Upper lobe of left lung (tissue), 6 donors: ENCODE measurements at regions not wholly inside any gene's neighbourhood (a gene's known extent, or its start where the extent isn't known, plus 50 kb on each side); places are given as distances from the start of the nearest gene placed in this dataset.

ENCODE experiments used
- ATAC-seq, 2 donors: fragments of 200-7000 bp; cut with Tn5 transposase; one replicate each; pipeline ENCODE4 v1.9.1; 2022; ENCODE audit warnings: mild to moderate bottlenecking in 2 of 2, moderate library complexity in 2 of 2; ENCODE audit not compliant: low FRiP score in 2 of 2
- DNase-seq, 2 donors: peaks; one replicate each; pipeline ENCODE4 v3.0.0-alpha.2; 2019 to 2020
- H3K27ac ChIP-seq, 4 donors: fragments of 200-600 bp; sonication (generic); one replicate each; pipeline ENCODE4 v1.5.1; 2016 to 2019
- H3K27me3 ChIP-seq, 4 donors: fragments of 200-600 bp; sonication (generic); one replicate each; pipeline ENCODE4 v1.5.1; 2017 to 2019
- H3K36me3 ChIP-seq, 4 donors: fragments of 200-600 bp; sonication (generic); one replicate each; pipeline ENCODE4 v1.5.1; 2016 to 2019
- H3K4me1 ChIP-seq, 4 donors: fragments of 200-600 bp; sonication (generic); one replicate each; pipeline ENCODE4 v1.5.1; 2018 to 2019
- H3K4me3 ChIP-seq, 4 donors: fragments of 200-600 bp; sonication (generic); one replicate each; pipeline ENCODE4 v1.5.1; 2017 to 2019; ENCODE audit warnings: mild to moderate bottlenecking in 2 of 4, moderate library complexity in 1 of 4
- H3K9me3 ChIP-seq, 4 donors: fragments of 200-600 bp; sonication (generic); one replicate each; pipeline ENCODE4 v1.5.1; 2018 to 2019
- EP300 ChIP-seq, 4 donors: sonication (generic); formaldehyde crosslinking; IDR thresholded peaks; one replicate each; pipeline ENCODE4 v1.5.1; 2017; ENCODE audit warnings: antibody characterized with exemption in 4 of 4, control low read depth in 2 of 4
- POLR2A ChIP-seq, 4 donors: fragments of 450-650 bp; IDR thresholded peaks; one replicate each; pipeline ENCODE4 v1.5.1; 2016 to 2017; ENCODE audit warnings: antibody characterized with exemption in 4 of 4, mild to moderate bottlenecking in 2 of 4
- POLR2AphosphoS5 ChIP-seq, 2 donors: sonication (generic); formaldehyde crosslinking; IDR thresholded peaks; one replicate each; pipeline ENCODE4 v1.5.1; 2017; ENCODE audit warnings: antibody characterized with exemption in 2 of 2
- WGBS, 2 donors: methylation state at CpG; one replicate each; pipeline ENCODE4 v1.1.5; 2017 to 2018; 5-methylcytosine and 5-hydroxymethylcytosine counted together
- small RNA-seq, 4 donors: library from RNA; depleted of rRNA; stranded (forward); fragments of <200 nt; gene quantifications; one replicate each; pipeline ENCODE3, GENCODE V24; 2016
- TF ChIP-seq, protein P1 (sequence below), 6 experiments: fragments of 450-650 bp in 4 of 6; fragments of 200-600 bp in 2 of 6; sonication (generic) in 2 of 6; IDR thresholded peaks; one replicate each; pipeline ENCODE4 v1.5.1; 2016 to 2019; ENCODE audit warnings: antibody characterized with exemption in 6 of 6
- donor health status: DM: no; HTN: no; CAD: no; lungs with moderate emphysema.
- donor health status: DM: no; HTN: yes; CAD: no; lungs with severe emphysema.

DNA sequence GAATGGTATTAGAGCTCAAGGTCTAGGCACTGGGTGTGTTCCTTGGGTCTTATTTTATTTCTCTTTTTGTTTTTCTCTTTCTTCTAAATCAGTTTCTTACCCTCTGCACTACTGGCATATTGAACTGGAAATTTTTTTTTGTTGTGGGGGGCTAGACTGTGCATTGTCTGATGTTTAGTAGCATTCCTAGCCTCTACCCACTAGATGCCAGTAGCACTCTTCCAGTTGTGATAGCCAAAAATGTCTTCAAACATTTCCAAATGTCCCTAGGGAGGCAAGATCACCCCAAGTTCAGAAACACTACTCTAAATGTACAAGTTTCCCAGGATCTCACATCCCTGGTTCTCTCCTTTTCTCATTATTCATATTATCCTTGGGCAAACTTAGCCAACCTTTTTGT is 69.8 kb upstream of the AMOT start:
- TF ChIP-seq POLR2AphosphoS5 (IDR thresholded peaks at IDR 0.05): no peak
- TF ChIP-seq, protein P1, sequence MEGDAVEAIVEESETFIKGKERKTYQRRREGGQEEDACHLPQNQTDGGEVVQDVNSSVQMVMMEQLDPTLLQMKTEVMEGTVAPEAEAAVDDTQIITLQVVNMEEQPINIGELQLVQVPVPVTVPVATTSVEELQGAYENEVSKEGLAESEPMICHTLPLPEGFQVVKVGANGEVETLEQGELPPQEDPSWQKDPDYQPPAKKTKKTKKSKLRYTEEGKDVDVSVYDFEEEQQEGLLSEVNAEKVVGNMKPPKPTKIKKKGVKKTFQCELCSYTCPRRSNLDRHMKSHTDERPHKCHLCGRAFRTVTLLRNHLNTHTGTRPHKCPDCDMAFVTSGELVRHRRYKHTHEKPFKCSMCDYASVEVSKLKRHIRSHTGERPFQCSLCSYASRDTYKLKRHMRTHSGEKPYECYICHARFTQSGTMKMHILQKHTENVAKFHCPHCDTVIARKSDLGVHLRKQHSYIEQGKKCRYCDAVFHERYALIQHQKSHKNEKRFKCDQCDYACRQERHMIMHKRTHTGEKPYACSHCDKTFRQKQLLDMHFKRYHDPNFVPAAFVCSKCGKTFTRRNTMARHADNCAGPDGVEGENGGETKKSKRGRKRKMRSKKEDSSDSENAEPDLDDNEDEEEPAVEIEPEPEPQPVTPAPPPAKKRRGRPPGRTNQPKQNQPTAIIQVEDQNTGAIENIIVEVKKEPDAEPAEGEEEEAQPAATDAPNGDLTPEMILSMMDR (IDR thresholded peaks at IDR 0.05): no peak
- no peak for TF ChIP-seq EP300 (IDR thresholded peaks at IDR 0.05)
- no peak for TF ChIP-seq POLR2A (IDR thresholded peaks at IDR 0.05)
- DNase-seq (no peak), ATAC-seq (no peak)
- no peak overlapping the region for H3K4me3 ChIP-seq
- H3K27ac ChIP-seq: no peak overlapping the region
- no peaks in the 10 kb centered on the region for H3K4me1 ChIP-seq
- no peaks in the 10 kb centered on the region for H3K27me3 ChIP-seq
- no peaks in the 10 kb centered on the region for H3K36me3 ChIP-seq
- H3K9me3 ChIP-seq: no peaks in the 10 kb centered on the region

GRCh38 chrX:112901869-112902725 is 61.5 kb upstream of the AMOT start:
- no peaks in the 10 kb centered on the region for H3K4me1 ChIP-seq
- no peak for ATAC-seq
- H3K36me3 ChIP-seq: no peaks in the 10 kb centered on the region
- H3K4me3 ChIP-seq: no peak overlapping the region
- H3K9me3 ChIP-seq: no peaks in the 10 kb centered on the region
- H3K27me3 ChIP-seq: no peaks in the 10 kb centered on the region
- WGBS, 2 donors: 51 to 64% methylated on average over 3 of the region's 3 CpGs
- TF ChIP-seq, protein P1 (IDR thresholded peaks at IDR 0.05): no peak
- TF ChIP-seq POLR2A (IDR thresholded peaks at IDR 0.05) (no peak), EP300 (IDR thresholded peaks at IDR 0.05) (no peak), POLR2AphosphoS5 (IDR thresholded peaks at IDR 0.05) (no peak)
- no peak overlapping the region for H3K27ac ChIP-seq
- no peak for DNase-seq

- H3K4me1 ChIP-seq: no peaks in the 10 kb centered on the region
- WGBS, 2 donors: 71 to 77% methylated on average over 1 of the region's 1 CpG
- H3K27me3 ChIP-seq: no peaks in the 10 kb centered on the region
- no peak for ATAC-seq
- no peaks in the 10 kb centered on the region for H3K36me3 ChIP-seq
- H3K4me3 ChIP-seq: no peak overlapping the region
- DNase-seq: no peak
- TF ChIP-seq, protein P1 (IDR thresholded peaks at IDR 0.05): no peak
- TF ChIP-seq EP300 (IDR thresholded peaks at IDR 0.05) (no peak), POLR2AphosphoS5 (IDR thresholded peaks at IDR 0.05) (no peak), POLR2A (IDR thresholded peaks at IDR 0.05) (no peak)
- H3K27ac ChIP-seq: no peak overlapping the region
- H3K9me3 ChIP-seq: no peaks in the 10 kb centered on the region
Measured at GRCh38 chrX:112896051-112896450, 55.4 kb upstream of the AMOT start.

Small RNA genes lying in the stretch of these regions (small RNA-seq; reads per million reads assigned to genes)
- gene AL031183.1 (0 reads per million in 4 donors), gene RF00012 (0 reads per million in 4 donors), gene RF00088 (0 reads per million in 4 donors), gene RN7SL93P (0 reads per million in 4 donors), gene RNU1-57P (0 reads per million in 4 donors), gene RNU6-1015P (0 reads per million in 4 donors)
